ENCODE measurements at regions not wholly inside any gene's neighbourhood (a gene's known extent, or its start where the extent isn't known, plus 50 kb on each side); places are given as distances from the start of the nearest gene placed in this dataset.
A peak's percentile ranks its signal among the peaks of the same experiment; 100 is the strongest.
"Not testable (repeated sequence)": the region's sequence is repeated elsewhere in the genome, so short reads cannot be mapped to it uniquely, and the experiment has no call there.

DNA sequence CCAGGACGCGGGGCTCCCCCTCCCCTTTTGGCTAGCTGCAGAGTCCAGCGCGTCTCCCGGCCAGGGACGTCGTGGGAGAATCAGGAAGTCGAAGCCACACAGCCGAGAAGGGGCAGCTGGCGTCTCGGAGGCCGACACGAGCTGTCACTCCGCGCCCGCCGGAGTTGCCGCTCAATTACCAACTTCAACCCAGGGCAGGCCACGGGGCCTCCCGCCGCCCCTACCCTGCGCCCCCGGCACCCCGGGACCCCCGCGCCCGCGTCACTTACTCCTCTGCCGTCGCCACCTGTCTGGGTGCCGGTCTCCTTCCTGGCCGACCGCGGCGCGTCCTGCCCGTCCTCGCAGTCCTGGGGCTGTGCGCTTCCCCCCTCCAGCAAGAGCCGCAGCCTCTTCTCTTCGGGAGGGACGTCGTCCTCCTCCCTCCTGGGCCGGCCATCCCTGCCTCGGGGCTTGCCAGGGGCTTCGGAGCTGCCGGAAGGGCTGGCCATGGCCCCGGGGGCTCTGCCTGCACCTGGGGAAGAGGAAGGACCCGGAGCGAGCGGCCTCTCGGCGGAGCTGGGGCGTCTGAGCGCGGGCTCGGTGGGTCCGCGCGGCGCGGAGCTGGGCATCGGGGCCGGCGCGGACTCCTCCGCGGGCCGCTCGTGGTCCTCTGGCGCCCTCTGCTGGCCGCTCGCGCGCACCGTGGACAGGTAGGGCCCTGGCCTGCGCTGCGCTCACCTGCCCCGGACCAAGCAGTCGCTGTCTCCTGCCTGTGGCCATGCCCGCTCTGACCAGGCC lies 65.6 kb upstream of the CLEC6A start:
- DNase-seq (ENCODE audit: low read depth in 2 of 2) = peak; percentile 48 to 64

DNA sequence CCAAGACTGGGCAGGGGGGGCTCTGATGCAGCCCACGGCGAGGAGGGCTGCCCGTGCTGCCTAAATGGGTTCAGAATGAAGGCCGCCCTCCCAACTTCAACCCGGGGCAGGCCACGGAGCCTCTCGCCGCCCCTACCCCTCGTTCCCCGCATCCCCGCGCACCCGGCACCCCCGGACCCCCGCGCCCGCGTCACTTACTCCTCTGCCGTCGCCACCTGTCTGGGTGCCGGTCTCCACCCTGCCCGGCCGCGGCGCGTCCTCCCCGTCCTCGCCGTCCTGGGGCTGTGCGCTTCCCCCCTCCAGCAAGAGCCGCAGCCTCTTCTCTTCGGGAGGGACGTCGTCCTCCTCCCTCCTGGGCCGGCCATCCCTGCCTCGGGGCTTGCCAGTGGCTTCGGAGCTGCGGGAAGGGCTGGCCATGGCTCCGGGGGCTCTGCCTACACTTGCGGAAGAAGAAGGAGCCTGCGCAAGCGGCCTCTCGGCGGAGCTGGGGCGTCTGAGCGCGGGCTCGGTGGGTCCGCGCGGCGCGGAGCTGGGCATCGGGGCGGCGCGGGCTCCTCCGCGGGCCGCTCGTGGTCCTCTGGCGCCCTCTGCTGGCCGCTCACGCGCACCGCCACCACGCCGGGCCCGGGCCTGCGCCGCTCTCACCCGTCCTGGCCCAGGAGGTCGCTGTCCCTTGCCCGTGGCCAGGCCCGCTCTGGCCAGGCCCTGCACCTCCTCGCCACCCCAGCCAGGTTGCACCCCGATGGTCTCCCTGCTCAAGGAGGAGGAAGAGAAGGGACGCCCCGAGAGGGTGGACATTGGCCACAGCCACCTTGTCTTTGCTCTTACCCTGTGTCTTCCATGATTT lies 59.3 kb upstream of the CLEC6A start:
- DNase-seq (ENCODE audit: low read depth in 2 of 2) = peak; percentile 48 to 64

DNA sequence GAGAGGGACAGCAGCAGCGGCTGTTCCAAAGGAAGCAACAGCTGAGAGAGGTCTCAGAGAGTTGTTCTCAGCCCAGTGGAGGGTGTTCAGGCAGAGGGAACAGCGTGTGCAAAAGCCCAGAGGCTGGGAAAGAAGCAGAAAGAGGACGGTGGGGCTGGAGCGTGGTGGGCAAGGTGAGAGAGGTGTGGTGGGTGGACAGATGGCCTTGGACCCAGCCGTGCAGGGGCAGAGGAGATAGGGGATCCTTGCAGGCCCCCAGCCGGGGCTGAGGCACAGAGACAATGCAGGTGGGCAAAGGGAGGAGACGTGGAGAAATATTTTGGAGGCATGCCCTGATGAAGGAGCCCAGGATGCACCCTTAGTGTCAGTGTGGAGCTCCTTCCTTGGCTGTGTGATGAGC lies 58.4 kb upstream of the CLEC6A start:
- not testable (repeated sequence) for DNase-seq (ENCODE audit: low read depth in 2 of 2)

GRCh38 chr12:8399496-8400034 lies 56.2 kb upstream of the CLEC6A start:
- not testable (repeated sequence) for DNase-seq (ENCODE audit: low read depth in 2 of 2)

DNA sequence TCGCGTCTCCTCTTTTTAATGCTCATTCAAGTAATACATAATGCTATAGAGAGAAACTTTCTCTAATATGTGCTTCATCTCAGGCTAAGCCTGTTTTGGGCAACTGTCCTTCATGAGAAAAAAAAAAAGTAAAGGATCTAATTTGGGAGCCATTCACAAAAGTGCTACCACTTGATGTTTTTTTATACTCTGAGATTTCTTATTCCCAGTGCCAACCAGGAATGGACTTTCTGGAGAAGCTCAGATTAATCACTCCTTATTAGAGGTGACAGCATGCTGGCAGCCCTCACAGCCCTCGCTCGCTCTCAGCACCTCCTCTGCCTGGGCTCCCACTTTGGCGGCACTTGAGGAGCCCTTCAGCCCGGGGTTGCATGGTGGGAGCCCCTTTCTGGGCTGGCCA lies 51.9 kb upstream of the CLEC6A start:
- not testable (repeated sequence) for DNase-seq (ENCODE audit: low read depth in 2 of 2)

DNA sequence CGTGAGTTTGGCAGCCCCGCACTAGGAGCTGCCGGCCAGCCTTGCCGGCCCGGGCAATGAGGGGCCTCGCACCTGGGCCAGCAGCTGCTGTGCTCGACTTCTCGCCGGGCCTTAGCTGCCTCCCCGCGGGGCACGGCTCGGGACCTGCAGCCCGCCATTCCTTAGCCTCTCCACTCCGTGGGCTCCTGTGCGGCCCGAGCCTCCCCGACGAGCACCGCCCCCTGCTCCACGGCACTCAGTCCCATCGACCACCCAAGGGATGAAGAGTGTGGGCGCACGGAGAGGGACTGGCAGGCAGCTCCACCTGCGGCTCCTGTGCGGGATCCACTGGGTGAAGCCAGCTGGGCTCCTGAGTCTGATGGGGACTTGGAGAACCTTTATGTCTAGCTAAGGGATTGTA lies 51.4 kb upstream of the CLEC6A start:
- not testable (repeated sequence) for DNase-seq (ENCODE audit: low read depth in 2 of 2)

Measured in lung microvascular endothelial cell (primary cell).